Stimulated activated CD4-positive, alpha-beta T cell treated with anti-CD3 and anti-CD28 coated beads, Interleukin-2, amount 100 ng/mL, for 4 hours (primary cell): ENCODE measurements at regions not wholly inside any gene's neighbourhood (a gene's known extent, or its start where the extent isn't known, plus 50 kb on each side); places are given as distances from the start of the nearest gene placed in this dataset.

Experiments used
- DNase-seq: peaks from one replicate; pipeline ENCODE4 v3.0.0-alpha.2; 2020; ENCODE audit warnings: low read depth

DNA sequence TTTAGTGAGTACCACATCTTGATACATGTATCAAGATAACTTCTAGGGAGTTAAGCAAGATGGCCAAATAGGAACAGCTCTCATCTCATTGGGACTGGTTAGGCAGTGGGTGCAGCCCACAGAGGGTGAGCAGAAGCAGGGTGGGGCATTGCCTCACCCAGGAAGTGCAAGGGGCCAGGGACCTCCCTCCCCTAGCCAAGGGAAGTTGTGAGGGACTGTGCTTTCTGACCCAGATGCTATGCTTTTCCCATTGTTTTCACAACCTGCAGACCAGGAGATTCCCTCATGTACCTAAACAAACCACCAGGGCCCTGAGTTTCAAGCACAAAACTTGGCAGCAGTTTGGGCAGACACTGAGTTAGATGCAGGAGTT is 665.0 kb upstream of the CBLB start:
- DNase-seq: no peak

DNA sequence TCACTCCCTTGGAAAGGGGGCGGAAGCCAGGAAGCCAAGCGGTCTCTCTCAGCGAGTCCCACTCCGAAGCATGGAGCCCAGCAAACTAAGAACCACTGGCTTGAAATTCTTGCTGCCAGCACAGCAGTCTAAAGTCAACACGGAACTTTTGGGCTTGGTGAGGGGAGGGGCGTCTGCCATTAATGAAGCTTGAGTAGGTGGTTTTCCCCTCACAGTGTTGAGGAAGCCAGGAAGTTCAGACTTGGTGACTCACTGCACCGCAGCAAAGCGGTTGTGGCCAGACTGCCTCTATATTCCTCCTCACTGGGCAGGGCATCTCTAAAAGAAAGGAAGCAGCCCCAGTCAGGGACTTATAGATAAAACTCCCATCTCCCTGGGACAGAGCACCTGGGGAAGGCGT is 665.4 kb upstream of the CBLB start:
- peak; percentile 22 for DNase-seq

GRCh38 chr3:106540743-106541142 is 671.9 kb upstream of the CBLB start:
- no peak for DNase-seq

GRCh38 chr3:106542101-106542769 is 673.4 kb upstream of the CBLB start:
- no peak for DNase-seq

- DNase-seq: no peak
Measured at GRCh38 chr3:106552351-106553043, 683.7 kb upstream of the CBLB start.

DNA sequence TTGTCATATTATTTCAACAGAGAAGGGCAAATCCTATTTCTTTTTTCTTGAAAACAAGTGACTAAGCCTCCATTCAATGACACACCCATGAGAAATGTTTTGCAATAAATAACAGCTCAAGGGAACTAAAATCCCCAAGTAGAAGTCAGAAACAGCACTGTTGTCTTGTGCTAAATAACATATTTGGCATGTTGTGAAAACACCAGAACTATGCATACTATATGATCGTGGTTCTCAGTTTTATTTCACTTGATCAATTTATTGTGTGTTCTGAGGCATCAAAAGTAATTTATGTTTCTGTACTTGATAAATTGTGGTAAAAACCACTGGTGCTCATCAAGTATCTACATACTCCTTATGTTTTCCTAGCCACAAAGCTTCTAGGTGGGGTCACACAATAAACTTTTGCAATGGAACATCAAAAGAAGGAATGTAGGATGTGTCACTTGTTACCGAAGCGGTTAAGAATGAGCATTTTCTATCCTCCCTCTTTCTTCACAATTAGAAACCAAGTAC is 691.7 kb upstream of the CBLB start:
- no peak for DNase-seq

DNA sequence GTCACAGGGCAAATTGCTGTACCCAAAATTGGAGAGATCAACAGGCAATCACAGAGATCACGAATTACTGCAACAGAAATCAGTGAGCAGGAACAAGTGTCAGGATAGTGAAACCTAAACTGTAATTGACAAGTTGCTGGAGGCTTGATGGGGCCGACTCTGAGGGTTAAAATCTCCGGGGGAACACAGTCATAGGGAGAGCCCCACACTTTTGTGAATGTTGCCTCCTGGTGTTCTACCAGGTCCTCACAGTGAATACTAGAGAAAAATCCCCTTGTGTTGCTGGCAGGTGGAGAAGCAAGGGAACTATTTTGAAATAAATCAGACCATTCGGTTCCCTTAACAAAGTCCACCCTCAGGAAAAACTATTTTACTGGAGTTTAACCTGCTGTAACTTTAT is 697.5 kb upstream of the CBLB start:
- no peak for DNase-seq

DNA sequence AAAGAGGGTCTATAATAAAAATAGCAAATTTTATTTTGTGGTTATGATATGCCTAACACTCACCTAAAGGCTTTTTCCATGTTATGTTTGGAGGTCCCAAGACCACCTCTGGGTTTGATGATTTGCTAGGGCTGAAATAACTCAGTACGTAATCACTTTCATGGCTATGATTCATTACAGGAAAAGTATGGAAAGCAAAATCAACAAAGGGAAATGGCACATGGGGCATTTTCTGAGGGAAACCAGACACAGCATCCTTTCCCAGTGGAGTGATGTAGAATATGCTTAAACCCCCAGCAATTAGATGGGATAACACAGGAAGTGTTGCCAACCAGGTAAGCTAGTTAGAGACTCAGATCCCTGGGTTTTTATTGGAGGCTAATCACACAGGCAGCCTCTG is 701.6 kb upstream of the CBLB start:
- DNase-seq: no peak

DNA sequence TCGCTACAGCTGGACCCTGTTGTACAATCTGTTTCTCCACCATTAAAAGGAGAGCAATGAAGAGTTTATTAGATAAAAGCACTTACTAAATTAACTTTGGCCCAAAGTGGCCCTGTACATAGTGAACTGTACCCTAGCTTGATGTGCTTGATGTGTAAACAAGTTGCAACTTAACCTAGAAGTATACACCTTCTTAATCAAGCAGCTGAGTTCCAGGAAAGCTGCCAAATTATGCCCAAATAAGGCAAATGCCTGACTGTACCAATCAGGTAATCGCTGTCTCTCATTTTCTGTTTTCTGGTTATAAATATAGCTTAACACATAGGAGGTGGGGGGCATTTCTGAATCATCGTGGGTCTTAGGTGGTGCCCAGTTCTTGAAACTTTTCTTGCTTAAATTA is 704.8 kb upstream of the CBLB start:
- no peak for DNase-seq

DNA sequence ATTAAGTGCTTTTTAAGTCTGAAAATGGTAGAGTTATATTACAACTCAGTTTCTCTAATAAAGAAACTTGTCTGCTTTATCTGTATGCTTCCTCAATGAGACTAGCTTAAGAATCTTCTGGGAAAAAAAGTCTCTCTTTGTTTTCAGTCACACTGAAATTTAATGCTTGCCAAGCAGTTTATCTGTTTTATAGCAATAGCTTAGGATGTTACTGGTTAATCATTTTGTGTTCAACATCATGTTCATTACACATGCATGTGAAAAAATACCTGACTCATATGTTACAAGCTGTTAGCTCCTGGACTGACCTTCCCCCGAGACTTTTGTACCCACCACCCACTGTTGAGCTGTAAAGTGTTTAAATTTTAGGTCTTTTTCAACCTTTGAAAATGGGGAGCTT is 706.2 kb upstream of the CBLB start:
- DNase-seq: no peak

- DNase-seq: no peak
Measured at GRCh38 chr3:106577241-106577640, 708.4 kb upstream of the CBLB start.

DNA sequence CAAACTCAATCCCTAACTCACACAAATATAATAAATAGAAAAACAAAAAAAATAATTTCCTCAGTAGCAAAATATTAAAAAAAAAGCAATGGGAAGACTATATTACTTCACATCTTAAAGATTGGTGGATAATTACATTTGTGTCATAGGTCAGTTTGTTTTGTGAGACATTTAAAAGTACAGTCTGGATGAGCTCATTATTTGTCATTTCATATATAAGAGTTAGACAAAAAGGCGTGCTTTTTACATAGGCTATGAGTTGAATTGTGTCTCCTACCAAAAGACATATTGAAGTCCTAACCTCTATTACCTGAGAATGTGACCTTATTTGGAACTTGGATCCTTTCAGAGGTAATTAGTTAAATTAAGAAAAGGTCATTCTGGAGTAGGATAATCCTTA is 710.1 kb upstream of the CBLB start:
- no peak for DNase-seq

DNA sequence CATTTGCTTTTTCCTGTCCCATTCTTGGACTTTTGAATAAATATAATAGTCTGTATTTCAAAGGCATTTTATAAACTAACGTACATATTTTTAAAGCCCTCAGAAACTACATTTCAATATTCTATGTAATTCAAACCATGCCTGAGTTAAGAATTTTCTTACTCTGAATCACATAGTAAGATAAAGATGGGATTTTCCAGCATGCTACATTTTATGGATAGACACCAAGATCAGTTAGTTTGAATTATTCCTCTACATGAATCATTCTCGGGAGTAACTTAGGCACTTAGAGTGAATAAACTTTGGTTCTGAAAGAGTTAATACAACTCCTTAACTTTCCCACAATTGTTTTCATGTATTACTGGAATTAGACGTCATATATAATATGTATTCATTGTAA is 713.3 kb upstream of the CBLB start:
- no peak for DNase-seq

DNA sequence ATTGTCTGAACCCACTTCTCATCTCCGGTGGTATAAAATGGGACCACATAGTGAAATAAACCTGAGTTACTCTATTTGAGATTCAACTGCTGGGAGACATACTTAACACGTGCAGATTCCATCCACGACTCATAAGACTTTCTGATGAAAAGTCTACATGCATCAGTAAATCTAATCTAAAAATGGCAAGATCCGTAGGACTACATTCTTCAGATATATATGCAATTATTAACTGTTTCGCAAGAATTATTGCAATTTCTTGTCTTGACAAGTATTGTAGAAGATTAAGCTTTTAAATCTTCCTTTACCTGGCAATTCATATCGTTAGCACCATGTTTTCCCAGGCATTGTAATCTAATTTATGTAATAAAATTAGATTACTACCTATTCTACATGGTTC is 718.7 kb upstream of the CBLB start:
- DNase-seq: no peak

DNA sequence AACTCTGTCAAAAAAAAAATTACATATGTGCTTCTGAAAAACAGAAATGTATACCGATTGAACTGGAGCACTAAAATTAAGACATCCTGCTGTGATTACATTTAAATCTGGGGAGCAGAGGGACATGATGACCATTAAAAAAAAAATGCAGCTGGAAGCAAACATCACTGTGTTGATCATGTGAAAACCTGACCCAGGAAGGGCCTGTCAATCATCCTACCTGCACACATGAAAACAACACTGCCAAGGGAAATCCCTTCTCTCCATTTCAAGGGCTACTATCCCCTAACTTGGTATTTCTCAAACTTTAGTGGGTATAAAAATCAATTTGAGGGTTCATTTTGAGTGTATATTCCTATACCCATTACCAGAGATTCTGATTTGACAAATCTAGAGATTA is 719.9 kb upstream of the CBLB start:
- no peak for DNase-seq

- no peak for DNase-seq
Measured at GRCh38 chr3:106589311-106589942, 720.6 kb upstream of the CBLB start.

DNA sequence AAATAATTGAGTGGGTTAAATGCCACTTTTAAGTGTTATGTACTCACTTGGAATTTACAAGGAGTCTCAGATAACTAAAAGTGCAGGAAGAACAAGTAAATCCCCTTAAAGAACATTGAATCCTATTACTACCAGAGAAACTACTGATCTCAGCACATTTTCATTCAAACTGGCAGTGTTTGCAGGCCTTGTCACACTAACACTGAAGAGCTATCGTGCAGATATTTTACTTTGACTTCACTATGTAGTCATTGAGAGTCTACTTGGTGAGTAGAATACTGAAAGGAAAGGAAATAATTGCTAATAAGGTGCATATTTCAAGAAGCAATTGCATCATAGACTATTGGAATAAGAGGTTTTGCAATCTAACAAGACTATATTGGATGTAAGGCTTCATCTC is 721.4 kb upstream of the CBLB start:
- DNase-seq: no peak

DNA sequence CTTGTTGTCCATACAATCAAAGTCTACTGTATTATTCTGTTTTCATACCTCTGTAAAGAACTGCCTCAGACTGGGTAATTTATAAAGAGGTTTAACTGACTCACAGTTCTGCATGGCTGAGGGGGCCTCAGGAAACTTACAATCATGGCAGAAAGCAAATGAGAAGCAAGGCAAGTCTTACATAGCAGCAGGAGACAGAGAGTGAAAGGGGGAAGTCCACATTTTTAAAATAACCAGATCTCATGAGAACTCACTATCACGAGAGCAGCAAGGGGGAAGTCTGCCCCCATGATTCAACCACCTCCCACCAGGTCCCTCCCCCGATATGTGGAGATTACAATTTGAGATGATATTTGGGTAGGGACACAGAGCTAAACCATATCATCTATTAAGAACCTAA is 724.6 kb upstream of the CBLB start:
- no peak for DNase-seq

DNA sequence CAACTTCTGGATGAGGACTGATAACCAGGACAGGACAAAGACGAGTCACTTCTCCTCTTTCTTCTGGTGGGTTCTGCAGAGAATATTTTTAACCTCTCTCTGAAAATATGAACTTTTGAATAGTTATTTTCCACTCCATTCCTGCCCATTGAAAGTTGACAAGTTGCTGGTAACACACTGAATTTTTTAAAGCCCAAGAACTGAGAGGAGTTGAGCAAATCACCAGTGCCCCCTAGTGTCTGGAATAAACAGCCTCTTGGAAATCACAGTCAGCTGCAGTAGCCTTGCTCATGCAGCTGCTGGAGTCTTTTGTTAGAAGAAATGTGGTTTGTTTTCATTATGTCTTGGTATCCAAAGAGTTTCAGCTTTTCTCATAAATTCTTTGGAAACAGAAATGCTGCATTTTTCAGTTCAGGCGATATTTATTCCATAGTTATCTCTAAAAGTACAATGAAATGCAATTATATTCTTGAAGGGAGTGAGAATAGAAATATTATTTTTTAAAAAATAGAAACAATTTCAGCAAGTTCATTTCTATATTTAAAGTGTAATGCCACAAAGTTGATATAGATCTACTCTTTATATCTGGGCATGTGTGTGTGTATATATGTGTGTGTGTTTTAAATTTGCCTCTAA is 741.0 kb upstream of the CBLB start:
- peak; percentile 56 for DNase-seq

- DNase-seq: no peak
Measured at GRCh38 chr3:106610362-106610959, 741.6 kb upstream of the CBLB start.

GRCh38 chr3:106611116-106611515 is 742.3 kb upstream of the CBLB start:
- no peak for DNase-seq

DNA sequence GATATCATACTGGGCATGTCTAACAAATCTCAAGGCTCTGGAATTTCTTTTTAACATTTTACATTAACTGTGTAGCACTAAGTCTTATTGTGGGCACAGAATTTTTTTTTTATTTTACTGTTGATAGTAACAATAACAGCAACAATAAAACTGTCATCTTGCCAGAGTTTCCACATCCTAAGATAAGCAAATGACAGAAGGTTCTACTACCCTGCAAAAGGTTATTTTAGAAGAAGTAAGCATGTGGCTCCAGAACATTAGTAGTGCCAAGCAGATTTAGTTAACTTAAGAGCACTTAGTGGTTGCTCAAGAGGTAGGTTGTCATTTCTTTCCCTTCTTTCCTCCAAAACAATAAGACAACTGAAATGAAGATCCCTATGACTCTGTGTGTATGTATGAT is 743.0 kb upstream of the CBLB start:
- DNase-seq: no peak

DNA sequence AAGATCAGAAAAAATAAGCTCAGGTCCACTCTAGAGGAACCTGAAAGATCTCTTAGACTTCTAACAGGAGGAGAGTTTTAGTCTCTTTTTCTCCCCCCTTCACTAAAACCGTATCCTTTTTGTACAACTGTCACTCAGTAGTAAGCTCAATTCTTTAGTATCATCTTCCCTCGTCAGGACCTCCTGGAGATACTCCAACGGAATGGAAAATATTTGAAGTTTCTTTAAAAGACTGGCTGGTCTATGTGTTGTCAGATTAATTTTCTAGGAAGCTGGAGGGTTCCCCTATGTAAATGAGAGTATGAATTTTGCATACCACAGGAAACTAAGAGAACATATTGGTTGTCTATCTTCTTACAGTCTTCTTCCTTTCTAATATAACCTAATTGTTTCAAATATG is 747.7 kb upstream of the CBLB start:
- no peak for DNase-seq
